ENCODE measurements at regions not wholly inside any gene's neighbourhood (a gene's known extent, or its start where the extent isn't known, plus 50 kb on each side); places are given as distances from the start of the nearest gene placed in this dataset.
"Not testable (repeated sequence)": the region's sequence is repeated elsewhere in the genome, so short reads cannot be mapped to it uniquely, and the experiment has no call there.

GRCh38 chr2:126952216-126952615, 53.5 kb downstream of the TEX51 start:
- no peak for TF ChIP-seq CTCF (IDR thresholded peaks at IDR 0.05)
- H3K27me3 ChIP-seq: no peaks in the 10 kb centered on the region

GRCh38 chr2:126953483-126953882, 54.8 kb downstream of the TEX51 start:
- no peak for DNase-seq (ENCODE audit: low spot score)
- TF ChIP-seq CTCF (IDR thresholded peaks at IDR 0.05): no peak
- Histone ChIP-seq H3K27ac (no peak overlapping the region), H3K9me3 (peaks cover 0 to 4% of the 10 kb centered on the region in 2 donors), H3K4me3 (no peak overlapping the region), H3K36me3 (no peaks in the 10 kb centered on the region), H3K27me3 (no peaks in the 10 kb centered on the region), H3K4me1 (no peaks in the 10 kb centered on the region)

More at GRCh38 chr2:126952216-126952615, 53.5 kb downstream of the TEX51 start:
- Histone ChIP-seq H3K27ac (no peak overlapping the region), H3K4me3 (no peak overlapping the region), H3K36me3 (no peaks in the 10 kb centered on the region), H3K4me1 (no peaks in the 10 kb centered on the region), H3K9me3 (no peaks in the 10 kb centered on the region)
- DNase-seq (ENCODE audit: low spot score): no peak

GRCh38 chr2:126954831-126955230, 56.1 kb downstream of the TEX51 start:
- peaks cover 0 to 9% of the 10 kb centered on the region in 2 donors for H3K9me3 ChIP-seq
- no peak overlapping the region for H3K27ac ChIP-seq
- TF ChIP-seq CTCF (IDR thresholded peaks at IDR 0.05): no peak
- H3K36me3 ChIP-seq: no peaks in the 10 kb centered on the region
- no peak for DNase-seq (ENCODE audit: low spot score)
- H3K27me3 ChIP-seq: no peaks in the 10 kb centered on the region
- no peak overlapping the region for H3K4me3 ChIP-seq
- H3K4me1 ChIP-seq: no peaks in the 10 kb centered on the region

- H3K4me3 ChIP-seq; H3K36me3 ChIP-seq; H3K27ac ChIP-seq; H3K27me3 ChIP-seq; H3K4me1 ChIP-seq; DNase-seq (ENCODE audit: low spot score): not testable (repeated sequence)
- peaks cover 0 to 16% of the 10 kb centered on the region in 2 donors for H3K9me3 ChIP-seq
These were observed 58.1 kb downstream of the TEX51 start for GRCh38 chr2:126956773-126957172.

GRCh38 chr2:126963390-126963789, 64.7 kb downstream of the TEX51 start:
- Histone ChIP-seq H3K27ac (no peak overlapping the region), H3K9me3 (peaks cover 0 to 13% of the 10 kb centered on the region in 2 donors), H3K4me1 (no peaks in the 10 kb centered on the region), H3K36me3 (no peaks in the 10 kb centered on the region), H3K4me3 (no peak overlapping the region), H3K27me3 (no peaks in the 10 kb centered on the region)
- no peak for TF ChIP-seq CTCF (IDR thresholded peaks at IDR 0.05)
- no peak for DNase-seq (ENCODE audit: low spot score)

- DNase-seq (ENCODE audit: low spot score): no peak
- Histone ChIP-seq H3K4me3 (no peak overlapping the region), H3K27ac (no peak overlapping the region), H3K9me3 (no peaks in the 10 kb centered on the region), H3K27me3 (no peaks in the 10 kb centered on the region), H3K4me1 (peaks cover 0 to under 1% of the 10 kb centered on the region in 2 donors), H3K36me3 (no peaks in the 10 kb centered on the region)
- TF ChIP-seq CTCF (IDR thresholded peaks at IDR 0.05): no peak
These were observed 67.9 kb downstream of the TEX51 start for GRCh38 chr2:126966601-126967000.

All from right atrium auricular region (tissue), 2 donors.